ENCODE measurements at regions not wholly inside any gene's neighbourhood (a gene's known extent, or its start where the extent isn't known, plus 50 kb on each side); places are given as distances from the start of the nearest gene placed in this dataset.

DNA sequence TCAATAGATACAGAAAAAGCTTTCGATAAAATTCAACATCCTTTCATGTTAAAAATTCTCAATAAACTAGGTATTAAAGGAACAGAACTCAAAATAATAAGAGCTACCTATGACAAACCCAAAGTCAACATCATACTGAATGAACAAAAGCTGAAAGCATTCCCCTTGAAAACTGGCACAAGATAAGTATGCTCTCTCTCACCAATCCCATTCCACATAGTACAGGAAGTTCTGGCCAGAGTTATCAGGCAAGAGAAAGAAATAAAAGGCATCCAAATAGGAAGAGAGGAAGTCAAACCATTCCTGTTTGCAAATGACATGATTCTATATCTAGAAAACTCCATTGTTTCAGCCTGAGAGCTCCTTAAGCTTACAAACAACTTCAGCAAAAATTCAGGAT is 1145.8 kb upstream of the DDX18 start:
- TF ChIP-seq, protein P1, sequence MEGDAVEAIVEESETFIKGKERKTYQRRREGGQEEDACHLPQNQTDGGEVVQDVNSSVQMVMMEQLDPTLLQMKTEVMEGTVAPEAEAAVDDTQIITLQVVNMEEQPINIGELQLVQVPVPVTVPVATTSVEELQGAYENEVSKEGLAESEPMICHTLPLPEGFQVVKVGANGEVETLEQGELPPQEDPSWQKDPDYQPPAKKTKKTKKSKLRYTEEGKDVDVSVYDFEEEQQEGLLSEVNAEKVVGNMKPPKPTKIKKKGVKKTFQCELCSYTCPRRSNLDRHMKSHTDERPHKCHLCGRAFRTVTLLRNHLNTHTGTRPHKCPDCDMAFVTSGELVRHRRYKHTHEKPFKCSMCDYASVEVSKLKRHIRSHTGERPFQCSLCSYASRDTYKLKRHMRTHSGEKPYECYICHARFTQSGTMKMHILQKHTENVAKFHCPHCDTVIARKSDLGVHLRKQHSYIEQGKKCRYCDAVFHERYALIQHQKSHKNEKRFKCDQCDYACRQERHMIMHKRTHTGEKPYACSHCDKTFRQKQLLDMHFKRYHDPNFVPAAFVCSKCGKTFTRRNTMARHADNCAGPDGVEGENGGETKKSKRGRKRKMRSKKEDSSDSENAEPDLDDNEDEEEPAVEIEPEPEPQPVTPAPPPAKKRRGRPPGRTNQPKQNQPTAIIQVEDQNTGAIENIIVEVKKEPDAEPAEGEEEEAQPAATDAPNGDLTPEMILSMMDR (IDR thresholded peaks at IDR 0.05): no peak
- TF ChIP-seq POLR2A (IDR thresholded peaks at IDR 0.05) (no peak), POLR2AphosphoS5 (IDR thresholded peaks at IDR 0.05) (no peak)
